ENCODE measurements at regions not wholly inside any gene's neighbourhood (a gene's known extent, or its start where the extent isn't known, plus 50 kb on each side); places are given as distances from the start of the nearest gene placed in this dataset.

GRCh38 chr11:95453616-95454171 is 222.7 kb upstream of the SESN3 start:
- TF ChIP-seq, protein P1, sequence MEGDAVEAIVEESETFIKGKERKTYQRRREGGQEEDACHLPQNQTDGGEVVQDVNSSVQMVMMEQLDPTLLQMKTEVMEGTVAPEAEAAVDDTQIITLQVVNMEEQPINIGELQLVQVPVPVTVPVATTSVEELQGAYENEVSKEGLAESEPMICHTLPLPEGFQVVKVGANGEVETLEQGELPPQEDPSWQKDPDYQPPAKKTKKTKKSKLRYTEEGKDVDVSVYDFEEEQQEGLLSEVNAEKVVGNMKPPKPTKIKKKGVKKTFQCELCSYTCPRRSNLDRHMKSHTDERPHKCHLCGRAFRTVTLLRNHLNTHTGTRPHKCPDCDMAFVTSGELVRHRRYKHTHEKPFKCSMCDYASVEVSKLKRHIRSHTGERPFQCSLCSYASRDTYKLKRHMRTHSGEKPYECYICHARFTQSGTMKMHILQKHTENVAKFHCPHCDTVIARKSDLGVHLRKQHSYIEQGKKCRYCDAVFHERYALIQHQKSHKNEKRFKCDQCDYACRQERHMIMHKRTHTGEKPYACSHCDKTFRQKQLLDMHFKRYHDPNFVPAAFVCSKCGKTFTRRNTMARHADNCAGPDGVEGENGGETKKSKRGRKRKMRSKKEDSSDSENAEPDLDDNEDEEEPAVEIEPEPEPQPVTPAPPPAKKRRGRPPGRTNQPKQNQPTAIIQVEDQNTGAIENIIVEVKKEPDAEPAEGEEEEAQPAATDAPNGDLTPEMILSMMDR (IDR thresholded peaks at IDR 0.05): no peak
- TF ChIP-seq POLR2AphosphoS5 (IDR thresholded peaks at IDR 0.05): no peak
- TF ChIP-seq EP300 (IDR thresholded peaks at IDR 0.05): no peak
